Upper lobe of left lung (tissue), 6 donors: ENCODE measurements at regions not wholly inside any gene's neighbourhood (a gene's known extent, or its start where the extent isn't known, plus 50 kb on each side); places are given as distances from the start of the nearest gene placed in this dataset.

ENCODE experiments used
- ATAC-seq, 2 donors: fragments of 200-7000 bp; cut with Tn5 transposase; one replicate each; pipeline ENCODE4 v1.9.1; 2022; ENCODE audit warnings: mild to moderate bottlenecking in 2 of 2, moderate library complexity in 2 of 2; ENCODE audit not compliant: low FRiP score in 2 of 2
- DNase-seq, 2 donors: peaks; one replicate each; pipeline ENCODE4 v3.0.0-alpha.2; 2019 to 2020
- H3K27ac ChIP-seq, 4 donors: fragments of 200-600 bp; sonication (generic); one replicate each; pipeline ENCODE4 v1.5.1; 2016 to 2019
- H3K27me3 ChIP-seq, 4 donors: fragments of 200-600 bp; sonication (generic); one replicate each; pipeline ENCODE4 v1.5.1; 2017 to 2019
- H3K36me3 ChIP-seq, 4 donors: fragments of 200-600 bp; sonication (generic); one replicate each; pipeline ENCODE4 v1.5.1; 2016 to 2019
- H3K4me1 ChIP-seq, 4 donors: fragments of 200-600 bp; sonication (generic); one replicate each; pipeline ENCODE4 v1.5.1; 2018 to 2019
- H3K4me3 ChIP-seq, 4 donors: fragments of 200-600 bp; sonication (generic); one replicate each; pipeline ENCODE4 v1.5.1; 2017 to 2019; ENCODE audit warnings: mild to moderate bottlenecking in 2 of 4, moderate library complexity in 1 of 4
- H3K9me3 ChIP-seq, 4 donors: fragments of 200-600 bp; sonication (generic); one replicate each; pipeline ENCODE4 v1.5.1; 2018 to 2019
- CTCF ChIP-seq, 6 experiments: fragments of 450-650 bp in 4 of 6; fragments of 200-600 bp in 2 of 6; sonication (generic) in 2 of 6; IDR thresholded peaks; one replicate each; pipeline ENCODE4 v1.5.1; 2016 to 2019; ENCODE audit warnings: antibody characterized with exemption in 6 of 6
- EP300 ChIP-seq, 4 donors: sonication (generic); formaldehyde crosslinking; IDR thresholded peaks; one replicate each; pipeline ENCODE4 v1.5.1; 2017; ENCODE audit warnings: antibody characterized with exemption in 4 of 4, control low read depth in 2 of 4
- POLR2A ChIP-seq, 4 donors: fragments of 450-650 bp; IDR thresholded peaks; one replicate each; pipeline ENCODE4 v1.5.1; 2016 to 2017; ENCODE audit warnings: antibody characterized with exemption in 4 of 4, mild to moderate bottlenecking in 2 of 4
- POLR2AphosphoS5 ChIP-seq, 2 donors: sonication (generic); formaldehyde crosslinking; IDR thresholded peaks; one replicate each; pipeline ENCODE4 v1.5.1; 2017; ENCODE audit warnings: antibody characterized with exemption in 2 of 2
- WGBS, 2 donors: methylation state at CpG; one replicate each; pipeline ENCODE4 v1.1.5; 2017 to 2018; 5-methylcytosine and 5-hydroxymethylcytosine counted together
- donor health status: DM: no; HTN: no; CAD: no; lungs with moderate emphysema.
- donor health status: DM: no; HTN: yes; CAD: no; lungs with severe emphysema.

- no peaks in the 10 kb centered on the region for H3K36me3 ChIP-seq
- no peaks in the 10 kb centered on the region for H3K27me3 ChIP-seq
- ATAC-seq = no peak
- no peak for DNase-seq
- H3K4me3 ChIP-seq = no peak overlapping the region
- WGBS, 2 donors = 46 to 65% methylated on average over 11 of the region's 11 CpGs
- H3K27ac ChIP-seq = no peak overlapping the region
- H3K4me1 ChIP-seq = no peaks in the 10 kb centered on the region
- TF ChIP-seq POLR2A (IDR thresholded peaks at IDR 0.05) = no peak
- TF ChIP-seq CTCF (IDR thresholded peaks at IDR 0.05) = no peak
- no peak for TF ChIP-seq EP300 (IDR thresholded peaks at IDR 0.05)
- no peaks in the 10 kb centered on the region for H3K9me3 ChIP-seq
Observed at GRCh38 chr22:49147171-49147570, 680.5 kb downstream of the BRD1 start.

GRCh38 chr22:49146511-49146910 is 681.2 kb downstream of the BRD1 start:
- H3K36me3 ChIP-seq = no peaks in the 10 kb centered on the region
- TF ChIP-seq POLR2A (IDR thresholded peaks at IDR 0.05) (no peak), POLR2AphosphoS5 (IDR thresholded peaks at IDR 0.05) (no peak), CTCF (IDR thresholded peaks at IDR 0.05) (no peak), EP300 (IDR thresholded peaks at IDR 0.05) (no peak)
- no peak overlapping the region for H3K27ac ChIP-seq
- H3K9me3 ChIP-seq = no peaks in the 10 kb centered on the region
- no peak for DNase-seq
- no peaks in the 10 kb centered on the region for H3K4me1 ChIP-seq
- no peak for ATAC-seq
- WGBS, 2 donors = 78 to 83% methylated on average over 3 to 6 of the region's 6 CpGs
- no peak overlapping the region for H3K4me3 ChIP-seq
- no peaks in the 10 kb centered on the region for H3K27me3 ChIP-seq

GRCh38 chr22:49143812-49144211 is 683.9 kb downstream of the BRD1 start:
- DNase-seq (no peak), ATAC-seq (no peak)
- no peak overlapping the region for H3K27ac ChIP-seq
- no peak for TF ChIP-seq EP300 (IDR thresholded peaks at IDR 0.05)
- no peak for TF ChIP-seq POLR2AphosphoS5 (IDR thresholded peaks at IDR 0.05)
- no peak for TF ChIP-seq POLR2A (IDR thresholded peaks at IDR 0.05)
- TF ChIP-seq CTCF (IDR thresholded peaks at IDR 0.05) = no peak
- H3K4me1 ChIP-seq = no peaks in the 10 kb centered on the region
- H3K36me3 ChIP-seq = no peaks in the 10 kb centered on the region
- H3K4me3 ChIP-seq = no peak overlapping the region
- 81 to 86% methylated on average over 3 of the region's 3 CpGs for WGBS, 2 donors
- no peaks in the 10 kb centered on the region for H3K27me3 ChIP-seq
- H3K9me3 ChIP-seq = no peaks in the 10 kb centered on the region

- 84 to 91% methylated on average over 6 to 9 of the region's 9 CpGs for WGBS, 2 donors
- Histone ChIP-seq H3K27me3 (no peaks in the 10 kb centered on the region), H3K36me3 (no peaks in the 10 kb centered on the region), H3K27ac (no peak overlapping the region), H3K4me1 (no peaks in the 10 kb centered on the region), H3K9me3 (no peaks in the 10 kb centered on the region), H3K4me3 (no peak overlapping the region)
- no peak for ATAC-seq
- TF ChIP-seq CTCF (IDR thresholded peaks at IDR 0.05) (no peak), POLR2A (IDR thresholded peaks at IDR 0.05) (no peak), POLR2AphosphoS5 (IDR thresholded peaks at IDR 0.05) (no peak)
- DNase-seq = no peak
Observed at GRCh38 chr22:49142891-49143290, 684.8 kb downstream of the BRD1 start.

GRCh38 chr22:49142296-49142695 is 685.4 kb downstream of the BRD1 start:
- no peak overlapping the region for H3K27ac ChIP-seq
- H3K9me3 ChIP-seq = no peaks in the 10 kb centered on the region
- no peaks in the 10 kb centered on the region for H3K36me3 ChIP-seq
- 89 to 90% methylated on average over 15 of the region's 15 CpGs for WGBS, 2 donors
- no peaks in the 10 kb centered on the region for H3K4me1 ChIP-seq
- H3K27me3 ChIP-seq = no peaks in the 10 kb centered on the region
- no peak for ATAC-seq
- no peak for TF ChIP-seq POLR2A (IDR thresholded peaks at IDR 0.05)
- TF ChIP-seq POLR2AphosphoS5 (IDR thresholded peaks at IDR 0.05) = no peak
- no peak for TF ChIP-seq EP300 (IDR thresholded peaks at IDR 0.05)
- no peak for TF ChIP-seq CTCF (IDR thresholded peaks at IDR 0.05)
- DNase-seq = no peak
- H3K4me3 ChIP-seq = no peak overlapping the region
